T-cell (primary cell): ENCODE measurements at regions not wholly inside any gene's neighbourhood (a gene's known extent, or its start where the extent isn't known, plus 50 kb on each side); places are given as distances from the start of the nearest gene placed in this dataset.

Experiments
- ATAC-seq, 4 experiments: fragments of 200-7000 bp in 3 of 4; fragments of 150-1000 bp in 1 of 4; cut with Tn5 transposase; replicated peaks in 1 of 4; 1 replicate in 3 of 4; 2 replicates in 1 of 4; pipeline ENCODE4 v1.10.0; 2021; ENCODE audit warnings: moderate library complexity in 3 of 4, mild to moderate bottlenecking in 2 of 4, moderate number of reproducible peaks in 1 of 4
- CTCF ChIA-PET, 2 donors: fragments of 300-600 bp; sonication (Branson Sonifier 250); formaldehyde crosslinking; loops; one replicate each; lab custom pipeline; 2022; ENCODE audit warnings: antibody characterized with exemption in 2 of 2; lab: Charles Lee
- POLR2A ChIA-PET, 2 donors: fragments of 300-600 bp; sonication (Branson Sonifier 250); formaldehyde crosslinking; loops; one replicate each; lab custom pipeline; 2022; ENCODE audit warnings: antibody characterized with exemption in 2 of 2; lab: Charles Lee
- DNase-seq, 35 experiments: peaks; one replicate each; pipeline versions ENCODE4 v3.0.0 to v3.0.0-alpha.2; 2013 to 2023
- H3K27ac ChIP-seq: one replicate; pipeline ENCODE4 v1.5.1; 2013; ENCODE audit warnings: low read length
- H3K27me3 ChIP-seq, 2 experiments: replicated peaks in 1 of 2; 1 replicate in 1 of 2; 2 replicates in 1 of 2; pipeline versions ENCODE4 v1.6.1 to v1.7.0; 2013; ENCODE audit warnings: low read length in 1 of 2, mixed read lengths in 1 of 2; ENCODE audit not compliant: control insufficient read depth in 2 of 2, insufficient read depth in 2 of 2; ENCODE audit errors: extremely low read depth in 1 of 2
- H3K36me3 ChIP-seq, 2 donors: 1 replicate in 1 of 2; 2 replicates in 1 of 2; pipeline versions ENCODE4 v1.6.1 to v1.7.0; 2013; ENCODE audit warnings: low read length in 1 of 2; ENCODE audit not compliant: control insufficient read depth in 2 of 2, insufficient read depth in 1 of 2; ENCODE audit errors: extremely low read depth in 1 of 2
- H3K4me1 ChIP-seq, 2 experiments: 1 replicate in 1 of 2; 2 replicates in 1 of 2; pipeline versions ENCODE4 v1.6.1 to v1.7.0; 2013; ENCODE audit warnings: low read length in 2 of 2, mixed read lengths in 1 of 2; ENCODE audit not compliant: insufficient read depth in 2 of 2, control insufficient read depth in 1 of 2; ENCODE audit errors: extremely low read depth in 1 of 2
- H3K4me3 ChIP-seq, 2 donors: 1 replicate in 1 of 2; 2 replicates in 1 of 2; pipeline versions ENCODE4 v1.5.1 to v1.7.0; 2013; ENCODE audit warnings: mild to moderate bottlenecking in 2 of 2, low read length in 1 of 2, moderate library complexity in 1 of 2; ENCODE audit not compliant: control insufficient read depth in 1 of 2; ENCODE audit errors: extremely low read depth in 1 of 2
- H3K9me3 ChIP-seq: 2 replicates; pipeline ENCODE4 v1.7.0; 2013
- H3K27ac Mint-ChIP-seq, 2 donors: one replicate each; pipeline ENCODE4 v1.8.0; 2020 to 2021; ENCODE audit warnings: mild to moderate bottlenecking in 2 of 2, mixed read lengths in 2 of 2
- H3K27me3 Mint-ChIP-seq, 2 donors: one replicate each; pipeline ENCODE4 v1.8.0; 2021 to 2022; ENCODE audit warnings: mixed read lengths in 2 of 2
- H3K36me3 Mint-ChIP-seq: one replicate; pipeline ENCODE4 v1.8.0; 2021; ENCODE audit warnings: mixed read lengths
- H3K4me1 Mint-ChIP-seq, 3 donors: one replicate each; pipeline ENCODE4 v1.8.0; 2020 to 2022; ENCODE audit warnings: mixed read lengths in 3 of 3, mild to moderate bottlenecking in 1 of 3
- H3K4me3 Mint-ChIP-seq, 3 donors: one replicate each; pipeline ENCODE4 v1.8.0; 2020 to 2022; ENCODE audit warnings: mild to moderate bottlenecking in 3 of 3, mixed read lengths in 3 of 3, moderate library complexity in 3 of 3
- H3K9me3 Mint-ChIP-seq, 3 donors: one replicate each; pipeline ENCODE4 v1.8.0; 2020 to 2022; ENCODE audit warnings: mixed read lengths in 3 of 3
- WGBS: methylation state at CpG from one replicate; pipeline ENCODE4 v1.1.5; 2013; ENCODE audit warnings: missing lambda C conversion rate; ENCODE audit not compliant: insufficient coverage; 5-methylcytosine and 5-hydroxymethylcytosine counted together

- Histone ChIP-seq H3K27ac (no peak overlapping the region), H3K36me3 (no peaks in the 10 kb centered on the region), H3K27me3 (no peaks in the 10 kb centered on the region), H3K4me3 (no peak overlapping the region), H3K9me3 (no peaks in the 10 kb centered on the region), H3K4me1 (no peaks in the 10 kb centered on the region)
- 75% methylated on average over 5 of the region's 6 CpGs for WGBS
- H3K4me3 Mint-ChIP-seq = no peak overlapping the region
- H3K4me1 Mint-ChIP-seq = no peaks in the 10 kb centered on the region
- H3K36me3 Mint-ChIP-seq = no peaks in the 10 kb centered on the region
- CTCF ChIA-PET = interaction anchor here in 1 of 2 donors (0.5 kb wide), 1 partner anchor 1518 kb away, joined by 4 read pairs; no protein-coding TSS in a partner anchor
- no peaks in the 10 kb centered on the region for H3K27me3 Mint-ChIP-seq
- H3K9me3 Mint-ChIP-seq = peaks cover 0 to 3% (median 0%) of the 10 kb centered on the region in 3 donors
- DNase-seq (no peak), ATAC-seq (no peak)
- POLR2A ChIA-PET = no interaction called here
- H3K27ac Mint-ChIP-seq = no peak overlapping the region
Observed at GRCh38 chr20:10954137-10954840, 280.5 kb upstream of the JAG1 start.

- WGBS = 83% methylated on average over 2 of the region's 3 CpGs
- H3K4me3 ChIP-seq = no peak overlapping the region
- ChIA-PET POLR2A (no interaction called here), CTCF (no interaction called here)
- no peak overlapping the region for H3K27ac Mint-ChIP-seq
- H3K36me3 ChIP-seq = no peaks in the 10 kb centered on the region
- H3K4me1 ChIP-seq = no peaks in the 10 kb centered on the region
- H3K4me1 Mint-ChIP-seq = no peaks in the 10 kb centered on the region
- no peaks in the 10 kb centered on the region for H3K36me3 Mint-ChIP-seq
- H3K4me3 Mint-ChIP-seq = no peak overlapping the region
- DNase-seq (no peak), ATAC-seq (no peak)
- peaks cover 0 to 4% (median 0%) of the 10 kb centered on the region in 3 donors for H3K9me3 Mint-ChIP-seq
- H3K27ac ChIP-seq = no peak overlapping the region
- H3K9me3 ChIP-seq = no peaks in the 10 kb centered on the region
- H3K27me3 ChIP-seq = no peaks in the 10 kb centered on the region
- no peaks in the 10 kb centered on the region for H3K27me3 Mint-ChIP-seq
Observed at GRCh38 chr20:10954908-10955580, 281.2 kb upstream of the JAG1 start.

GRCh38 chr20:10958279-10958678, 284.5 kb upstream of the JAG1 start:
- 71% methylated on average over 2 of the region's 3 CpGs for WGBS
- H3K9me3 ChIP-seq = no peaks in the 10 kb centered on the region
- H3K27ac Mint-ChIP-seq = no peak overlapping the region
- H3K27ac ChIP-seq = no peak overlapping the region
- H3K9me3 Mint-ChIP-seq = peaks cover 0 to 7% (median 0%) of the 10 kb centered on the region in 3 donors
- ChIA-PET POLR2A (no interaction called here), CTCF (interaction anchor here in 1 of 2 donors (0.7 kb wide), 1 partner anchor 124 kb away, joined by 5 read pairs; no protein-coding TSS in a partner anchor)
- no peaks in the 10 kb centered on the region for H3K27me3 Mint-ChIP-seq
- H3K4me3 ChIP-seq = no peak overlapping the region
- no peaks in the 10 kb centered on the region for H3K27me3 ChIP-seq
- no peak overlapping the region for H3K4me3 Mint-ChIP-seq
- H3K4me1 Mint-ChIP-seq = no peaks in the 10 kb centered on the region
- H3K36me3 Mint-ChIP-seq = no peaks in the 10 kb centered on the region
- no peak for ATAC-seq
- no peaks in the 10 kb centered on the region for H3K36me3 ChIP-seq
- no peaks in the 10 kb centered on the region for H3K4me1 ChIP-seq
- DNase-seq = no peak

GRCh38 chr20:10960416-10960815, 286.6 kb upstream of the JAG1 start:
- no peaks in the 10 kb centered on the region for H3K9me3 ChIP-seq
- Mint-ChIP-seq H3K27me3 (no peaks in the 10 kb centered on the region), H3K4me1 (no peaks in the 10 kb centered on the region), H3K9me3 (peaks cover 0 to 12% (median 0%) of the 10 kb centered on the region in 3 donors), H3K36me3 (no peaks in the 10 kb centered on the region), H3K27ac (no peak overlapping the region), H3K4me3 (no peak overlapping the region)
- no peaks in the 10 kb centered on the region for H3K36me3 ChIP-seq
- no peaks in the 10 kb centered on the region for H3K4me1 ChIP-seq
- no peak overlapping the region for H3K4me3 ChIP-seq
- ChIA-PET POLR2A (no interaction called here), CTCF (no interaction called here)
- H3K27ac ChIP-seq = no peak overlapping the region
- H3K27me3 ChIP-seq = no peaks in the 10 kb centered on the region
- ATAC-seq (no peak), DNase-seq (no peak)
- 76% methylated on average over 2 of the region's 2 CpGs for WGBS

- ChIA-PET CTCF (no interaction called here), POLR2A (no interaction called here)
- Mint-ChIP-seq H3K27me3 (no peaks in the 10 kb centered on the region), H3K9me3 (peaks cover 0 to 12% (median 3%) of the 10 kb centered on the region in 3 donors), H3K36me3 (no peaks in the 10 kb centered on the region), H3K4me3 (no peak overlapping the region), H3K4me1 (no peaks in the 10 kb centered on the region), H3K27ac (no peak overlapping the region)
- no peaks in the 10 kb centered on the region for H3K36me3 ChIP-seq
- H3K27me3 ChIP-seq = no peaks in the 10 kb centered on the region
- ATAC-seq (no peak), DNase-seq (no peak)
- no peaks in the 10 kb centered on the region for H3K9me3 ChIP-seq
- H3K4me1 ChIP-seq = no peaks in the 10 kb centered on the region
- no CpG with 5 or more reads among the region's 1 CpG for WGBS
- no peak overlapping the region for H3K27ac ChIP-seq
- H3K4me3 ChIP-seq = no peak overlapping the region
Observed at GRCh38 chr20:10961651-10962288, 288.0 kb upstream of the JAG1 start.

GRCh38 chr20:10962937-10963336, 289.1 kb upstream of the JAG1 start:
- Histone ChIP-seq H3K27ac (no peak overlapping the region), H3K4me3 (no peak overlapping the region), H3K9me3 (no peaks in the 10 kb centered on the region), H3K36me3 (no peaks in the 10 kb centered on the region), H3K27me3 (no peaks in the 10 kb centered on the region), H3K4me1 (no peaks in the 10 kb centered on the region)
- ChIA-PET POLR2A (no interaction called here), CTCF (no interaction called here)
- Mint-ChIP-seq H3K4me3 (no peak overlapping the region), H3K4me1 (no peaks in the 10 kb centered on the region), H3K36me3 (no peaks in the 10 kb centered on the region), H3K9me3 (peaks cover 0 to 12% (median 3%) of the 10 kb centered on the region in 3 donors), H3K27me3 (no peaks in the 10 kb centered on the region), H3K27ac (no peak overlapping the region)
- ATAC-seq = no peak
- WGBS = 67% methylated on average over 3 of the region's 3 CpGs
- no peak for DNase-seq
